SJCRH30 (cell line): ENCODE measurements at regions not wholly inside any gene's neighbourhood (a gene's known extent, or its start where the extent isn't known, plus 50 kb on each side); places are given as distances from the start of the nearest gene placed in this dataset.
A peak's percentile ranks its signal among the peaks of the same experiment; 100 is the strongest.
"Not testable (repeated sequence)": the region's sequence is repeated elsewhere in the genome, so short reads cannot be mapped to it uniquely, and the experiment has no call there.

Experiments used
- DNase-seq, 2 experiments: peaks; one replicate each; pipeline ENCODE4 v3.0.0-alpha.2; 2015 to 2020
- H3K27ac ChIP-seq: fragments of 250-450 bp; sonication (Bioruptor Pico); 2 replicates; pipeline ENCODE4 v1.5.1; 2020; ENCODE audit warnings: mild to moderate bottlenecking, moderate library complexity
- H3K27me3 ChIP-seq: fragments of 250-450 bp; sonication (Bioruptor Pico); 2 replicates; pipeline ENCODE4 v1.5.1; 2020; ENCODE audit warnings: mild to moderate bottlenecking, moderate library complexity
- H3K36me3 ChIP-seq: fragments of 250-450 bp; sonication (Bioruptor Pico); 2 replicates; pipeline ENCODE4 v1.5.1; 2020; ENCODE audit warnings: mild to moderate bottlenecking, moderate library complexity
- H3K4me1 ChIP-seq: fragments of 250-450 bp; sonication (Bioruptor Pico); 2 replicates; pipeline ENCODE4 v1.5.1; 2020; ENCODE audit warnings: mild to moderate bottlenecking, moderate library complexity
- H3K4me3 ChIP-seq: fragments of 250-450 bp; sonication (Bioruptor Pico); 2 replicates; pipeline ENCODE4 v1.5.1; 2020; ENCODE audit warnings: mild to moderate bottlenecking, moderate library complexity
- H3K9me3 ChIP-seq: fragments of 250-450 bp; sonication (Bioruptor Pico); replicated peaks from 2 replicates; pipeline ENCODE4 v1.5.1; 2020; ENCODE audit warnings: mild to moderate bottlenecking, moderate library complexity

- Histone ChIP-seq H3K36me3 (no peaks in the 10 kb centered on the region), H3K27ac (no peak overlapping the region), H3K4me1 (no peaks in the 10 kb centered on the region), H3K9me3 (no peaks in the 10 kb centered on the region), H3K4me3 (no peak overlapping the region), H3K27me3 (no peaks in the 10 kb centered on the region)
- no peak for DNase-seq
Observed at GRCh38 chr18:38826247-38826646, 1260.6 kb upstream of the CELF4 start.

- H3K27me3 ChIP-seq: no peaks in the 10 kb centered on the region
- no peaks in the 10 kb centered on the region for H3K9me3 ChIP-seq
- no peak overlapping the region for H3K27ac ChIP-seq
- no peaks in the 10 kb centered on the region for H3K4me1 ChIP-seq
- no peak overlapping the region for H3K4me3 ChIP-seq
- no peak for DNase-seq
- no peaks in the 10 kb centered on the region for H3K36me3 ChIP-seq
Observed at GRCh38 chr18:38811209-38811608, 1245.6 kb upstream of the CELF4 start.

- H3K27ac ChIP-seq: no peak overlapping the region
- DNase-seq: no peak
- H3K4me3 ChIP-seq: no peak overlapping the region
- H3K4me1 ChIP-seq: no peaks in the 10 kb centered on the region
- no peaks in the 10 kb centered on the region for H3K27me3 ChIP-seq
- no peaks in the 10 kb centered on the region for H3K9me3 ChIP-seq
- H3K36me3 ChIP-seq: no peaks in the 10 kb centered on the region
Observed at GRCh38 chr18:38810789-38811188, 1245.2 kb upstream of the CELF4 start.

GRCh38 chr18:38807915-38808314 is 1242.3 kb upstream of the CELF4 start:
- Histone ChIP-seq H3K4me1 (no peaks in the 10 kb centered on the region), H3K36me3 (no peaks in the 10 kb centered on the region), H3K27me3 (no peaks in the 10 kb centered on the region), H3K9me3 (no peaks in the 10 kb centered on the region), H3K27ac (no peak overlapping the region), H3K4me3 (no peak overlapping the region)
- DNase-seq: no peak

GRCh38 chr18:38805256-38805655 is 1239.7 kb upstream of the CELF4 start:
- H3K27me3 ChIP-seq: no peaks in the 10 kb centered on the region
- no peak for DNase-seq
- no peaks in the 10 kb centered on the region for H3K9me3 ChIP-seq
- H3K36me3 ChIP-seq: no peaks in the 10 kb centered on the region
- H3K27ac ChIP-seq: no peak overlapping the region
- no peaks in the 10 kb centered on the region for H3K4me1 ChIP-seq
- H3K4me3 ChIP-seq: no peak overlapping the region

GRCh38 chr18:38801640-38802039 is 1236.0 kb upstream of the CELF4 start:
- H3K27me3 ChIP-seq: no peaks in the 10 kb centered on the region
- no peak overlapping the region for H3K27ac ChIP-seq
- H3K4me3 ChIP-seq: no peak overlapping the region
- no peaks in the 10 kb centered on the region for H3K9me3 ChIP-seq
- H3K36me3 ChIP-seq: no peaks in the 10 kb centered on the region
- no peak for DNase-seq
- H3K4me1 ChIP-seq: no peaks in the 10 kb centered on the region

GRCh38 chr18:38796762-38797161 is 1231.2 kb upstream of the CELF4 start:
- H3K4me3 ChIP-seq: no peak overlapping the region
- no peaks in the 10 kb centered on the region for H3K4me1 ChIP-seq
- H3K9me3 ChIP-seq: no peaks in the 10 kb centered on the region
- no peak overlapping the region for H3K27ac ChIP-seq
- no peak for DNase-seq
- no peaks in the 10 kb centered on the region for H3K36me3 ChIP-seq
- H3K27me3 ChIP-seq: no peaks in the 10 kb centered on the region

GRCh38 chr18:38792731-38793130 is 1227.1 kb upstream of the CELF4 start:
- H3K4me3 ChIP-seq: no peak overlapping the region
- H3K27me3 ChIP-seq: no peaks in the 10 kb centered on the region
- no peaks in the 10 kb centered on the region for H3K9me3 ChIP-seq
- no peak for DNase-seq
- no peaks in the 10 kb centered on the region for H3K4me1 ChIP-seq
- H3K27ac ChIP-seq: no peak overlapping the region
- no peaks in the 10 kb centered on the region for H3K36me3 ChIP-seq

- Histone ChIP-seq H3K4me3 (no peak overlapping the region), H3K4me1 (no peaks in the 10 kb centered on the region)
- DNase-seq: no peak
Observed at GRCh38 chr18:38790786-38791185, 1225.2 kb upstream of the CELF4 start.

GRCh38 chr18:38790303-38790702 is 1224.7 kb upstream of the CELF4 start:
- Histone ChIP-seq H3K9me3 (no peaks in the 10 kb centered on the region), H3K27ac (no peak overlapping the region), H3K27me3 (no peaks in the 10 kb centered on the region), H3K4me1 (no peaks in the 10 kb centered on the region), H3K4me3 (no peak overlapping the region), H3K36me3 (no peaks in the 10 kb centered on the region)
- peak in 1 of 2 experiments; percentile 15 for DNase-seq

More at GRCh38 chr18:38790786-38791185, 1225.2 kb upstream of the CELF4 start:
- Histone ChIP-seq H3K27me3 (no peaks in the 10 kb centered on the region), H3K9me3 (no peaks in the 10 kb centered on the region), H3K27ac (no peak overlapping the region), H3K36me3 (no peaks in the 10 kb centered on the region)

- Histone ChIP-seq H3K27me3 (no peaks in the 10 kb centered on the region), H3K4me1 (no peaks in the 10 kb centered on the region)
Observed at GRCh38 chr18:38789141-38789540, 1223.5 kb upstream of the CELF4 start.

GRCh38 chr18:38786906-38787305 is 1221.3 kb upstream of the CELF4 start:
- Histone ChIP-seq H3K9me3 (no peaks in the 10 kb centered on the region), H3K4me3 (no peak overlapping the region), H3K36me3 (no peaks in the 10 kb centered on the region), H3K27ac (no peak overlapping the region), H3K4me1 (no peaks in the 10 kb centered on the region), H3K27me3 (no peaks in the 10 kb centered on the region)
- DNase-seq: no peak

More at GRCh38 chr18:38789141-38789540, 1223.5 kb upstream of the CELF4 start:
- Histone ChIP-seq H3K9me3 (no peaks in the 10 kb centered on the region), H3K36me3 (no peaks in the 10 kb centered on the region), H3K27ac (no peak overlapping the region), H3K4me3 (no peak overlapping the region)
- DNase-seq: no peak

GRCh38 chr18:38771620-38772019 is 1206.0 kb upstream of the CELF4 start:
- DNase-seq, H3K27ac ChIP-seq, H3K27me3 ChIP-seq, H3K36me3 ChIP-seq, H3K4me1 ChIP-seq, H3K4me3 ChIP-seq, H3K9me3 ChIP-seq: not testable (repeated sequence)

- DNase-seq: no peak
Observed at GRCh38 chr18:38768504-38768903, 1202.9 kb upstream of the CELF4 start.

GRCh38 chr18:38759457-38759856 is 1193.9 kb upstream of the CELF4 start:
- Histone ChIP-seq H3K4me1 (no peaks in the 10 kb centered on the region), H3K4me3 (no peak overlapping the region), H3K9me3 (no peaks in the 10 kb centered on the region), H3K27me3 (no peaks in the 10 kb centered on the region), H3K27ac (no peak overlapping the region), H3K36me3 (no peaks in the 10 kb centered on the region)
- DNase-seq: no peak

More at GRCh38 chr18:38768504-38768903, 1202.9 kb upstream of the CELF4 start:
- Histone ChIP-seq H3K27ac (no peak overlapping the region), H3K4me1 (no peaks in the 10 kb centered on the region), H3K9me3 (no peaks in the 10 kb centered on the region), H3K4me3 (no peak overlapping the region), H3K36me3 (no peaks in the 10 kb centered on the region), H3K27me3 (no peaks in the 10 kb centered on the region)

GRCh38 chr18:38756436-38756835 is 1190.8 kb upstream of the CELF4 start:
- no peak for DNase-seq
- Histone ChIP-seq H3K27me3 (no peaks in the 10 kb centered on the region), H3K27ac (no peak overlapping the region), H3K9me3 (no peaks in the 10 kb centered on the region), H3K4me3 (no peak overlapping the region), H3K36me3 (no peaks in the 10 kb centered on the region), H3K4me1 (no peaks in the 10 kb centered on the region)

- no peak for DNase-seq
- Histone ChIP-seq H3K27ac (no peak overlapping the region), H3K4me3 (no peak overlapping the region), H3K36me3 (no peaks in the 10 kb centered on the region), H3K4me1 (no peaks in the 10 kb centered on the region), H3K27me3 (no peaks in the 10 kb centered on the region), H3K9me3 (no peaks in the 10 kb centered on the region)
Observed at GRCh38 chr18:38752430-38752829, 1186.8 kb upstream of the CELF4 start.
